ENCODE measurements at regions not wholly inside any gene's neighbourhood (a gene's known extent, or its start where the extent isn't known, plus 50 kb on each side); places are given as distances from the start of the nearest gene placed in this dataset.

DNA sequence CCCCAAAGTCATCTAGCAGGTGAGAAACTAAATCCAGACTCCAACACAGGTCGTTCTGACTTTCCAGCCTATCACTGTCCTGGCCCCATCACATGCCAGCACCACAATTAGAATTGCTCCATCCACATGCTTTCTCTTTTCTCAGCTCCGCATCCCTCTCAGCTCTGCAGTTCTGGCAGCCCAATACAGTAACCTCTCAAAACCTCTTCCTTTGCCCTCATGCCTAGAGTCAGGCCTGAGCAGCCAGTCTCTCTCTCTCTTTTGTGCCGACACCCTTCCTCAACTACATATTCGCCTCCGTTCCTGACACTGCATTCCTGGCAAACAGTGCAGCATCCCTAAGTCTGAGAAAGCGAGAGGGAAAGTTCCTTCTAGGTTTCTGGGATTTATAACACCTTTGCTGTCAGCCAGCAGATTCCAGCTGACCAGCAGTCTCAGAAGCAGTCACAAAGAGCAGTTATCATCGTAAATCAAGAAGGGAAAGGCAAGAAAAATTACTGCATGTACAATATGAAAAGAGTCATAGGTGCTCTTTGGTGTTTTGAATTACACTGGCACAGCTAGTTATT, 258.0 kb downstream of the FAT3 start:
- no peaks in the 10 kb centered on the region for H3K4me1 ChIP-seq
- no peak overlapping the region for H3K9ac ChIP-seq
- no peaks in the 10 kb centered on the region for H3K36me3 ChIP-seq
- no peaks in the 10 kb centered on the region for H3K27me3 ChIP-seq
- H3K9me3 ChIP-seq: no peaks in the 10 kb centered on the region
- no peak overlapping the region for H3K27ac ChIP-seq
- H3K4me3 ChIP-seq: no peak overlapping the region
- TF ChIP-seq Cebpa-rat (IDR thresholded peaks at IDR 0.05): no peak
- no peaks in the 10 kb centered on the region for H4K20me1 ChIP-seq
- no peak overlapping the region for H3K4me2 ChIP-seq

DNA sequence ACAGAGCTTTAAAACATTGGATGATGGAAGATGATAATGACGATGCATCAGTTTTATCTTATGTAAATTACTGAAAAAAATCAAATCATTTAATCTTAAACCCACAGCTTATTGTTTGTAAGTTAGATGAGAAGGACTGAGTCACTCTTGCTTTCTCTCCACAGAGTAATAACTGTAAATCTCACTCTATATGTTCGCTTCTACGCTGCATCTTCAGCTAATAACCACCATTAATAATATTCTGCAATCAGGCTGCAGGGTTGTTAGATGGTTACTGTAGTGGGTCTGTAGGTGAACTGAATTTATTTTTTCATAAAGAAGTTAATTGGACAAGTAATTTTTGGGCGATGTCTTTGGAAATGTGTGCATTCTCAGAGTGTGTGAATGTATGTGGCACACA, 260.0 kb downstream of the FAT3 start:
- Histone ChIP-seq H3K36me3 (no peaks in the 10 kb centered on the region), H4K20me1 (no peaks in the 10 kb centered on the region), H3K9me3 (no peaks in the 10 kb centered on the region), H3K27ac (no peak overlapping the region), H3K27me3 (no peaks in the 10 kb centered on the region), H3K4me2 (no peak overlapping the region), H3K4me3 (no peak overlapping the region), H3K9ac (no peak overlapping the region), H3K4me1 (no peaks in the 10 kb centered on the region)
- no peak for TF ChIP-seq Cebpa-rat (IDR thresholded peaks at IDR 0.05)

GRCh38 chr11:92489826-92490399, 265.3 kb downstream of the FAT3 start:
- Histone ChIP-seq H3K9me3 (no peaks in the 10 kb centered on the region), H3K36me3 (no peaks in the 10 kb centered on the region), H4K20me1 (no peaks in the 10 kb centered on the region), H3K4me3 (no peak overlapping the region), H3K4me1 (no peaks in the 10 kb centered on the region), H3K27ac (no peak overlapping the region), H3K27me3 (no peaks in the 10 kb centered on the region), H3K9ac (no peak overlapping the region), H3K4me2 (no peak overlapping the region)
- TF ChIP-seq Cebpa-rat (IDR thresholded peaks at IDR 0.05): no peak

GRCh38 chr11:92492372-92492771, 267.8 kb downstream of the FAT3 start:
- H3K36me3 ChIP-seq: no peaks in the 10 kb centered on the region
- H3K9me3 ChIP-seq: no peaks in the 10 kb centered on the region
- TF ChIP-seq Cebpa-rat (IDR thresholded peaks at IDR 0.05): no peak
- H3K9ac ChIP-seq: no peak overlapping the region
- no peaks in the 10 kb centered on the region for H3K4me1 ChIP-seq
- no peaks in the 10 kb centered on the region for H4K20me1 ChIP-seq
- no peaks in the 10 kb centered on the region for H3K27me3 ChIP-seq
- no peak overlapping the region for H3K4me3 ChIP-seq
- no peak overlapping the region for H3K4me2 ChIP-seq
- H3K27ac ChIP-seq: no peak overlapping the region

DNA sequence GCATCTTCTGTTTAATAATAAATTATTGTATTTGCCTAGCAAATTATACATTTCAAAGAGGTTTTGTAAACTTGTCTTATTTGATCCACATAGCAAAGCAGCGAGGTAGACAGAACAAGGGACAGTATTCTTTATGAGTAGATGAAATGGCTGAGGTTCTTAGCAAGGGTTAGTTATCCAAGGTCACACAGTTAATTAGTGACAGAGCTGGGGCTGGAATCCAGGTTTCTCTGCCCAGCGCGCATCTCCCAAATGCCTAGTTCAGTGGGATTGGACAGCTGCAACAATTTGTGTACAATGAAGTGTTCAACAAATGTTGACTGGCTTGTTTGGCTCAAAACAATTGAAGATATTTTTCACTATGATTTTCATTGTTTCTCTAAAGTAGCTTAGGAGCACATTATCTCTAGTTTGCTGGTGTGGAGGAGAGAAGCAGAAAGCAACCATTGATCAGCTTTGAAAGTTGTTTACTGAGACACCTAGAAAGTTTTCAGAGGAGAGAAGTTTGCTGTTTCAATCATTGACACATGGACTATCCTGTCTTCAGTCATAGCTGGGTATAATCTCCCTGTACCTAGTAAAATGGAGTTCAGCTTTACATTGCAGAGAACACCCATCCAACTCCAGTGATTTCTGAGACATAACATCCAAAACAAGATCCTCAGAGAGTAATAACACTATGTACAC, 270.6 kb downstream of the FAT3 start:
- TF ChIP-seq Cebpa-rat (IDR thresholded peaks at IDR 0.05): no peak
- no peaks in the 10 kb centered on the region for H3K27me3 ChIP-seq
- H3K4me1 ChIP-seq: no peaks in the 10 kb centered on the region
- H4K20me1 ChIP-seq: no peaks in the 10 kb centered on the region
- H3K9me3 ChIP-seq: no peaks in the 10 kb centered on the region
- H3K4me2 ChIP-seq: no peak overlapping the region
- no peak overlapping the region for H3K9ac ChIP-seq
- H3K4me3 ChIP-seq: no peak overlapping the region
- H3K27ac ChIP-seq: no peak overlapping the region
- no peaks in the 10 kb centered on the region for H3K36me3 ChIP-seq

DNA sequence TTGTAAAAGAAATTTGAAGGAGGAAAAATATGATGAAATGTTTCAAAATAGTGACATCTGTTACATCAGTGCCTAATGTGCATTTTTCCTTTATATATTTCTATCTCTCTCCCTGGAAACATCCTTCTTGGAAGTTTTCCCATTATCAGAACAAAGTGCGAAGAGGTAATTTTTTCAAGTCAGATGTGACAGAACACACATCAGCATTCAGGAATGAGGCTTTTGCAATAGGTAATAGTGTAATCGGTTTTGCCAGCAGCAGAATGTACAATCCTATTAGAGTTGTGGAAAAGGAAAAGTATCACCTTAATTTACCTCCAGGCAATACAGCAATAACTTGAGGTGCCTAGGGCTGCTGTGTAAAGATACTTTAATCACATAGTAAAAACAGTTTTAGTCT, 275.8 kb downstream of the FAT3 start:
- Histone ChIP-seq H4K20me1 (no peaks in the 10 kb centered on the region), H3K36me3 (no peaks in the 10 kb centered on the region)

GRCh38 chr11:92501066-92501739, 276.6 kb downstream of the FAT3 start:
- H3K4me3 ChIP-seq: no peak overlapping the region
- H3K9me3 ChIP-seq: no peaks in the 10 kb centered on the region
- H3K27me3 ChIP-seq: no peaks in the 10 kb centered on the region
- no peak for TF ChIP-seq Cebpa-rat (IDR thresholded peaks at IDR 0.05)
- no peak overlapping the region for H3K27ac ChIP-seq
- no peaks in the 10 kb centered on the region for H3K36me3 ChIP-seq
- no peak overlapping the region for H3K9ac ChIP-seq
- no peaks in the 10 kb centered on the region for H4K20me1 ChIP-seq
- no peaks in the 10 kb centered on the region for H3K4me1 ChIP-seq
- no peak overlapping the region for H3K4me2 ChIP-seq

More for the DNA sequence above, 275.8 kb downstream of the FAT3 start:
- no peak for TF ChIP-seq Cebpa-rat (IDR thresholded peaks at IDR 0.05)
- Histone ChIP-seq H3K27me3 (no peaks in the 10 kb centered on the region), H3K4me3 (no peak overlapping the region), H3K27ac (no peak overlapping the region), H3K9me3 (no peaks in the 10 kb centered on the region), H3K4me2 (no peak overlapping the region), H3K4me1 (no peaks in the 10 kb centered on the region), H3K9ac (no peak overlapping the region)

DNA sequence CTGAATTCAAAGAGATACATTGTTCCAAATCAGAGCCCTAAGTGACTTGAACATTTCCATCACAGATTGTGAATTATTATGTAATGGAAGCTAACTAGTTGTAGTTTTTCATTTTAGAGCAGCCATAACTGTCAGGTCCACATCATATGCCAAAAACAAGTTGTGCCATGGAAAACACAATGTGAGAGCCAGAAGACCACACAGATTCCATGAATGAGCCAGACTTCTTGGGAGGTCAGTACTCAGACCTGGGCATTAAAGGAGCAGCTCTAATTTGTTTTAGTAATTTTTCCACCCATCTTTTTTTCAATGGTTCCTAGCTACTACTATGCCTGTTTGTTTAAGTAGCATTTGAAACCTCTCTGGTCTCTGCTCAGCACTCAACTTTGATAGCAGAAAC, 279.4 kb downstream of the FAT3 start:
- TF ChIP-seq Cebpa-rat (IDR thresholded peaks at IDR 0.05): no peak

GRCh38 chr11:92504534-92504933, 279.9 kb downstream of the FAT3 start:
- H4K20me1 ChIP-seq: no peaks in the 10 kb centered on the region
- no peak overlapping the region for H3K4me3 ChIP-seq
- no peak overlapping the region for H3K9ac ChIP-seq
- no peaks in the 10 kb centered on the region for H3K27me3 ChIP-seq
- H3K27ac ChIP-seq: no peak overlapping the region
- no peak for TF ChIP-seq Cebpa-rat (IDR thresholded peaks at IDR 0.05)
- H3K36me3 ChIP-seq: no peaks in the 10 kb centered on the region
- no peak overlapping the region for H3K4me2 ChIP-seq
- no peaks in the 10 kb centered on the region for H3K4me1 ChIP-seq
- H3K9me3 ChIP-seq: no peaks in the 10 kb centered on the region

More for the DNA sequence above, 279.4 kb downstream of the FAT3 start:
- Histone ChIP-seq H3K4me1 (no peaks in the 10 kb centered on the region), H3K9ac (no peak overlapping the region), H4K20me1 (no peaks in the 10 kb centered on the region), H3K27ac (no peak overlapping the region), H3K4me2 (no peak overlapping the region), H3K4me3 (no peak overlapping the region), H3K36me3 (no peaks in the 10 kb centered on the region), H3K27me3 (no peaks in the 10 kb centered on the region), H3K9me3 (no peaks in the 10 kb centered on the region)

GRCh38 chr11:92505689-92506088, 281.1 kb downstream of the FAT3 start:
- Histone ChIP-seq H4K20me1 (no peaks in the 10 kb centered on the region), H3K27ac (no peak overlapping the region), H3K9ac (no peak overlapping the region), H3K4me2 (no peak overlapping the region), H3K27me3 (no peaks in the 10 kb centered on the region), H3K4me3 (no peak overlapping the region), H3K4me1 (no peaks in the 10 kb centered on the region), H3K36me3 (no peaks in the 10 kb centered on the region), H3K9me3 (no peaks in the 10 kb centered on the region)
- no peak for TF ChIP-seq Cebpa-rat (IDR thresholded peaks at IDR 0.05)

All from BLaER1 (cell line).